Fibroblast of the conjunctiva (primary cell): ENCODE measurements at regions not wholly inside any gene's neighbourhood (a gene's known extent, or its start where the extent isn't known, plus 50 kb on each side); places are given as distances from the start of the nearest gene placed in this dataset.

Experiments
- DNase-seq: peaks from one replicate; pipeline ENCODE4 v3.0.0-alpha.2; 2010; ENCODE audit warnings: low read depth

DNA sequence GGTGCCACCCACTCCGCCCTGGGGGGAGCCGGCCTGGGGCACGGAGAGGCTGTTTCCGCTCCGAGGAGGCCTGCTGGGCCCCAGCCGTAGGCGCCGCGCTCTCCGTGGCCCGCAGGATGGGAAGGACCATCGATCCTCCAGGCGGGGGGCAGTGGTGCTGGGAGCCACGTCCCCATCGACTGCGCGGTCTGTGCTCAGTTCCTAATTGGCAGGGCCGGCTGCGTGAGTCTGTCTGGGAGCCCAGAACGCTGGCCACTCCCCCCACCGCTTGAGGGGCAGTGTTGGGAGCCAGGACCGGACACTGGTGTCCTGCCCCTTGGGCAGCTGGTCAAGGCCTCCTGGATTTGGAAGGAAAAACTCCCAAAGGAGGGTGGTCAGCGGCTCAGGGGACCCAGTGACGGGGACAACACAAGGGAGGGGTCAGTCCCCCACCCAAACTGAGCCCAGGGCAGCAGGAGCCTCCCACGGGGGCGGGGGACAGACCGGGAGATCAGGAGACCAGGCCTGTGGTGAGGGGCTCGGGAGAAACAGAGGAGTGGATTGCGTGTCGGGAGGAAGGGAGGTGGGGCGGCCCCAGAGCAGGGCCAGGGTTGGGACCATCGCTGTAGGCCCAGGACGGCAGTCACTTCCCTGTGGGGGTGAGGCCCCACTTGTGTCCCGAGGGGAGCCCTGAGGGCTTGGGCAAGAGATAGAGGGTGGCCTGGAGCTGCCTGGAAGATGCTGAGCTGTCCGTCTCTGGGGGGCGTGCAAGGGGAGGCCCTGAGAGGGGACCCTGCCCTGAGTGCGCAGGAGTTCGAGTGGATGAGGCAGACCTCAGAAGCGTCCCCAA is 89.0 kb downstream of the UNCX start:
- DNase-seq, result no peak

DNA sequence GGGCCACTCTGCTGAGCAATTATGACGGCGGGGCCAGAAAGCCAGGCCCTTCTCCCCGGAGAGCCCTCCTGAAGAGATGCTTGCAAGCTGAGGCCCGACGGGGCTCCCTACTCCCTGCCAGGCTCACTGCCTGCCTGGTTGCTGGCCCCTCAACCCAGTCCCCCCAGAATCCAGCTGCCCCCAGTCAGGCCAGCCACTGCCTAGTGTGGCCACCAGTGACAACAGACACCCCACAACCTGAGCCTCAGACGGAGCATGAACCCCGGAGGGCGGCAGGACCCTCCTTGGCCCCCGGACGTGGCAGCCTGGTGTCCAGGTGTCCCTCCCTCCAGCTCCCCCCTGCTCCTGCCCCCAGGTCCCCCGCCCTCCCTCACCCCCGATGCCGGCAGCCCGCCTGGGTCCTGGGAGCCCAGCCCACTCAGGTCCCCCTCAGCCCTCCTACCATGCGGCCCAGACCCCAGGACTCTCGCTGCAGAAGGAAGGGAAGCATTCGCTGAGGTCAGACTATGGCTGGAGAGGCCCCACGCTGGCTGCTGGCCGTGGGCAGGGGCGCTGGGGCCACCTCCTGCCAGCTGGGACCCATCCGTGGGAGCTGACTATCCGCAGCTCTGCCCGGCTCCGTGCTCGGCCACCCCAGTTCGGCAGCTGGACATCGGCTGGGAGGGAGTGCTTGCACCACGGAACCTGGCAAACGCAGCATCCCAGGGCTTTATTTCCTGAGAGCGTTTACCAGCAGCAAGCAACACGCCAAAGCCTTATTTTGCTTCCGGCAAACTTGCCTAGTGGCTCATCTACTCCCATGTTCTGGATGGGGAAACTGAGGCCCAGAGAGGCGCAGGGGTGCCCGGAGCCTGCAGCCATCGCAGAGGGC is 89.8 kb downstream of the UNCX start:
- DNase-seq, result no peak

DNA sequence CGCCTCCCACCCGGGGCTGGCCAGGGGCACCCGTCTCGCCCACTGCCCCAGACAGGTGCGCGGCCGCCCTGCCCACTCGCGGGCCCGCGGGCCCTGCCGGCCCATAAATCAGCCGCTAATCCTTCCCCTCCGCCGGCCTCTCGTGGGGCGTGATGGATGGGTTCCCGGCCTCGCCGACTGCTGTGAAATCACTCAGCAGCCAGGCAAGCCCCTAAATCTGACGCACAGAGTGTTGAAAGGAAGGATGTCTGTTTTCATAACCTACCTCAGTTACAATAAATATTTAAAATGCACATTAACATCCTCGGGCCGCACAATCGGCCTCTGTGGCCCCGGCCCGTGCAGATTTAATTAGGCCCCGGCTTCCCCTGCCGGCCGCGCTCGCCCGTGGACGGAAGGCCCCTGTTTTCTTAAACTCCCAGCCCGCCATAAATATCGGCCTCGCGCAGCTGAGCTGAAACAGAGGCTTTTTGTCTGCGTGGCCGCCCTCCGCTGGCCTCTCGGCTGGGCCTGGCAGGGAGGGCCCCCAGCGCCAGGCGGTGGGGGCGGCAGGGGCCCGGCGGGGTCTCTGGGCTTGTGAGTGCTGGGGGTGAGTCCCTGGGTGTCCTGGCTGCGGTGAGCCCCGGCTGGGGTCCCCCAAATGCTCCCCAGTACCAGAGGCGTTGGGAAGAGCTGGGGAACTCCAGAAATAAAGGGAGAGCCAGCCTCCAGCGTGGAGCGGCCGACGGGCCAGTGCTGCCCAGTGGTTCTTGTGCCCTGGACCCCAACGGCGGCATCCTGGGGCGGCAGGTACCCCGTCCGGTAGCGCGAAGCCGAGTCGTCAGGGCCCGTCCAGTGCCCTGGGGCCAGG is 90.7 kb downstream of the UNCX start:
- DNase-seq, result no peak

DNA sequence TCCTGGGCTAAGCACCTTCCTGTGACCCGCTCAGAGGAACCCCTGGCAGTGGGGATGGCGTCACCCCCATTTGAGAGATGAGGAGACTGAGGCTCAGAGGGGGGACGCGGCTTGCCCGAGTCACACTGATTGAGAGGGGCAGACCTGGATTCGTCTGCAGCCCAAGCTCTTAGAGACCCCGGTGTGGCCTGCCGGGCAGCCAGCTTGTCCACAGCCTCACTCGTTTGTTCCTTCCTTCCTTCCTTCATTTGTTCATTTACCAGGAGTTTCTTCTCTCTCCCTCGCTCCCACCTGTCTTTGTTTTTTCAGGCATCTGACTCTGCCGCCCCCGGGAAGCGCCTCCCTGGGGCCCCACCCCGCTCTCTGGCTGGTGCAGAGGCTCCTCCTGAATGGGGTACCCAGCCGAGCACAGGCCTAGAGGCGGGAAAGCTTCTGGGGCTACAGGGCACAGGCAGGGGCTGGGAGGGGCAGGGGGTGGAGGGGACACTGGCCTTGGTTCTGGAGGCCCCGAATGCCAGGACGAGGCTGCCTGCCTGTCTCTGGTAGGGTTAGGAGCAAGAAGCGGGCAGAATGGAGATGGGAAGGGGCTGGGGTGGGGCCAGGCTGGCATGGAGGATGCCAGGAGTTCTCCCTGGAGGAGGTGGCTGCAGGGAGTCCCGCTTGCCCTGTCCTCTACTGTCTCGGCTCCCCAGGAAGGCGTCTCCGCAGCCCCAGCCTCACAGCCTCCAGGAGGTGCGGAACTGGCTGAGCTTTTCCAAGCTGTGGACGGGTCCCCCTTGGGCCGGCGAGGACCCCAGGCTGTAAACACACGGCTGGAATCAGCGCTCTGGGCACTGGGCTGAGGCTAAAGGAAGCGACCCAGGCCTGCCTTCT is 91.6 kb downstream of the UNCX start:
- no peak for DNase-seq

DNA sequence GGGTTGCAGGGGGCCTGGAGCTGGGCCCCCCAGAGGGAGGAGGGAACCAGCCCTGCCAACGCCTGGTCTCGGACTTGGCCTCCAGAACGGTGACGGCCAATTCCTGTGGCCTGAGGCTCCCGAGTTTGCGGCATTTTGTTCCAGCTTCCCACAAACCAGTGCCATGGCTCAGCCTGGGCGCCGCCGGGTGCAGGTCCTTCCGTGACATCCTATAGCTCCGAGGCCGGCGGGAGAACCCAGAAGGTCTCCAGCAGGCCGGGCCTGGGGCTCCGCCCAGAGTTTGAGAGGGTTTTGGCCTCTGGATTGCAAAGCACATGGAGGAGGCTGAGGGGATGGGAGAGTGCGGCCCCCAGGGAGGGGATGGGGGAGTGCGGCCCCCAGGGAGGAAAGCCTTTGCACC is 92.6 kb downstream of the UNCX start:
- no peak for DNase-seq

DNA sequence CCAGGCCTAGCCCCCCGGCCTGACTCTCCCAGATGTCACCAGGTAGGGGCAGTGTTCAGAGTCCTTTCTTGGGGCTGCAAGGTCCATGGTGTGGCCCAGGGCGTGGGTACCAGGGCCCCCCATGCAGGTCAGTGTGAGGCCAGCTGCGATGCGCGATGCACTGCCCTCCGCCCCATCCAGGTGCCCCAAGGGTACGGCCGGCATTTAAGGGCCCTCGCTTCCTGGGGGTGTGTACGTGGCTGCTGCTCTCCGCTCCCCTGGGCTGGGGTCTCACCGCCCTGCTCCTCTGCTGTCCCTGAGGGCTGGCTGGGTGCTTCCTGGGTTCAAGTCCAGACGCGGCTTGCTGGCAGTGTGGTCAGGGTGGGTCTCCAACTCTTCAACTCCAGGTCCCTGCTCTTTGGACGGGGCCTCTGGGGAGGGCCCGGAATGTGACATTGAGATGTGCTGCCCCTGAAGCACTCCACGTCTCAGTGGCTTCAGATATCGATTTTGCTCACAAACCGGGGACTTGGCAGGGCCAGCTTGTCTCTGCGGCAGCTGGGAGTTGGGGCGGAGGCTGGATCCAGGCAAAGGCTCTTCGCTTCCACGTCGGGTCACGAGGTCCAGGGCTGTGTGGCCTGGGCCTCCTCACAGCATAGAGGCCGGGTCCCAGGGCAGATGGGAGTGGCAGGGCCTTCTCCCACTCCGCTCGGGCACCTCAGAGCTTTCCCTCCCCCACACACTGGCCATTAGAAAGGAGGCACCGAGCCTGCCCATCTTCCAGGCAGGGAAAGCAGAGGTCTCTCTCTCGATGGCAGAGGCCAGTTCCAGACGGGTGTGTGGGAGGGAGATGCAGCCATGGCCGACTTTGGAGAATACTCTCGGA is 93.2 kb downstream of the UNCX start:
- no peak for DNase-seq

DNA sequence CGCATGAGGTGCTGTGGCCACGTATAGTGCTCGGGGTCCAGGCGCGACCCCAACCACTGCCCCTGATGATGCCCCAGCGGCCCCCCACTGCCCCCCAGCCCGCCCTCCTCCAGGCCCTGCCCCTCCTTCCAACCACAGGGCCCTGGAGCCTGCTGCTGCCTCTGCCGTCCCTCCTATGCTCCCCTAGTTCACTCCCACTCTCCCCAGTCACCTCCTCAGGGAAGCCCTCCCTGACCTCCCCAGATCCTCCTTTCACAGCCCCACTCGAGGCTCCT is 93.8 kb downstream of the UNCX start:
- DNase-seq, result no peak

DNA sequence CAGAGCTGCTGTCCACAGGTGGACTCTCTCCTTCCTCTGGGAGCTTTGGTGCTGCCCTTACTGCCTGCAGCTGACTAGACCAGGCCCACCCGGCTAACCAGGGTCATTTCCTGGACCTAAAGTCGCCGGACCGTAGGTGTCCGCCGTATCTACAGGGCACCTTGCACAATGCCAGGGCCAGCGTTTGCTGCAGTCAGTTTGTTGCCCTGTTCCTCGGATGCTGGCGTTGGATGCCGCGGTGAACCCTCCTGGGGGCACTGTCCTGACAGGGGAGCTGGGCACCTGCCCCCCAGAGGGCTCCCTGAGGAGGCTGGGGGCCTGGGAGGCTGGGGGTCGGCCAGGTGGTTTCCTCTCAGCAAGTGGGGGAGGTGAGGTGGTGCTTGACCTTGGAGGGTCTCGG is 96.6 kb downstream of the UNCX start:
- no peak for DNase-seq

DNA sequence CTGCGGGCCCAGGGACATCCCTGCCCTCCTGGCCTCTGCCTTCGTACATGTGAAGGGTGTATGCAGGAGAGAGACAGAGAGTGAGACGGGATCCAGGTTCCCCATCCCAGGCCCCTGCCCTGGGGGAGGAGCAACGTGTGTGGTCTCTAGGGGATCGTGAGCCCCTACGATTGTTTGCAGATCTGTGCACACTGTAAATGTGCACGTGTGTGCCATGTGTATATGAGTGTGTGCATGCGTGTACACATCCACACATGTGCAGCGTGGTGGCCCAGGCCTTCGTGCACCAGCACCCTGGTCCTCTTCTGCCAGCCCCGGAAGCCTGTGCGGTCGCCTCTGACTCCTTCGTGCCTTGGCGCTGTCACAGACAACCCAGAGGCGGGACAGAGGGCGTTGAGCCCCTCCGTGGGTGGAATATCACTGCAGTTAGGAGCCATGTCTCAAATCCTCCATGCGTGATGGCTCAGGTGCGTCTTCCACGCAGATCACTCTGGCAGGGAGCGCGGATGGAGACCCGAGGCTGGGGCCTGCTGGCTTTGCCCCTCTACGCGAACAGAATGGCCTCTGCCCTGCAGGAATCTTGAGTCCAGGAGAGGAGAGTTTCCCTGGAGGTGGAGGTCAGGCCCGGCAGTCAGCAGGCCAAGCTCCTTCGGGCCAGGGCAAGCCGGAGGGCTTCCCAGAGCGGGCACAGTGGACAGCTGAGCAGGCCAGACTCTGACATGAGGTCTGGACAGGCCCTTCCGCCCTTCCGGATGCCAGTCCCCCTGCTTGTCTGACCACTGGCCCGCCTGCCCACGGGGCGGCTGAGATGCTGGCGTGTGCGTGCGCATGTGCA is 97.5 kb downstream of the UNCX start:
- DNase-seq, result no peak

DNA sequence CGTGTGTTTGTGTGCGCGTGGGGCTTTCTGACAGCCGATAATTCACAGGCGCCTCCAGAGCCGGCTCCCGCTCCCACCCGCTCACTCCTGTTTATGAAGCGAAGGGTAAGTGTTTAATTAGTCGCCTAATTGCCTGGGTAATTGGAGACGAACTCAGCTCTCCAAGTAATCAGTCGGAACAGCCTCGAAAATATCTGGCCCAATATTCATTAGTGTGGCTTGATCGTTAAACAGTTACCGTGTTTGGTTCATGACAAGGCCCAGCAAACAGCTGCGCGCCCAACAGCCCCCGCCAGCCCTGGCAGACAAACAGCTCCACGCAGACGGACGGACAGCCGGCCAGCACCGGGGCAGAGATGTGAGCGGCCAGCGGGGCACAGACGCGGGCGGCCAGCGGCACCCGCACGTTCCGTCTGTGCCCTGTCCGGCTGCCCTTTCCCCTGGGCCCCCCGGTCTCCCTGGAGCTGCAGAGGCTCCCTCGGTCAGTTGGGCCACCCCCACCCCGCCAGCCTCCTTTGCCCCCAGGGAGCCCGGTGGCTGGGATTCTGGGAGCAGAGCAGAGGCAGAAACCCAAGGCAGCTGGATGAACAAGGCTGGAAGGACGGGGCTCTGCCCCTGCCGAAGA is 98.2 kb downstream of the UNCX start:
- no peak for DNase-seq

DNA sequence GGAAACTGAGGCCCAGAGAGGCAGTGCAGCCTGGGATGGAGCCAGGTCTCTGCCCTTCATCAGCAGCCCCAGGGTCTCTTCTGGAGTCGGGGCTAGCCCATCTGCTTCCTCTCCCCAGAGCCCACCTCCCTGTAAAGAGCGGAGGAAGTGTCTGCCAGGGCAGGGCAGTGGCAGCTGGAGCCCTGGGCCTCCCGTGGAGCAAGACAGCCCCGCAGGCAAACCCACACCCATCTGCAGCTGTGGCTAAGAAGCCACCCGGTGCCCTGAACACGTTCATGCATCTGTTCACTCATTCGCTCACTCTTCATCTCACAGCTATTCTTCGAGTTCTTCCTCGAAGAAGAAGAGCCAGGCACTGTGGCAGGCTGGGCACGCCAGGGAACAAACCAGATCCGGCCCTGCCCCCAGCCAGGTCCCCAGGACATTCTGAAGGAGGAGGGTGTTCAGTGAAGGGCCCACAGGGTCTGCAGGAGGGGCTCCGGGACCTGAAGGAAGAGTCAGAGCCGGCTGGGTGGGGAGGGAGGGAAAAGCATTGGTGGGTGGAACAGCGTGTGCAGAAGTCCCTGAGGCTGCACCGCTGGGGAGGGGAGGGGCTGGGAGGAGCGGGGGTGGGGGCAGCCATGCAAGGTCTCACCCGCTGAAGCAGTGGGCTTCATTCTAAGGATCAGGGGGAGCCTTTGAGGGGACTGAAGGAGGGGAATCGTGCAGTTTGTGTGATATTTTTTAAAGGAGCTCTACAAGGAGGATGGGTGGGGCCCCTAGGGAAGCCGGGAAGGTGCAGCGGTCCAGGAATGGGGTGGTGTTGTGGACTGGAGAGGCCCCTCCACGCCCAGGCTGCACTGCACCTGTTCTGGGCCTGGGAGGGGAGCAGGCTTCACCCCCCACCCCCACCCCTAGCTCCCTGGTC is 99.1 kb downstream of the UNCX start:
- no peak for DNase-seq

DNA sequence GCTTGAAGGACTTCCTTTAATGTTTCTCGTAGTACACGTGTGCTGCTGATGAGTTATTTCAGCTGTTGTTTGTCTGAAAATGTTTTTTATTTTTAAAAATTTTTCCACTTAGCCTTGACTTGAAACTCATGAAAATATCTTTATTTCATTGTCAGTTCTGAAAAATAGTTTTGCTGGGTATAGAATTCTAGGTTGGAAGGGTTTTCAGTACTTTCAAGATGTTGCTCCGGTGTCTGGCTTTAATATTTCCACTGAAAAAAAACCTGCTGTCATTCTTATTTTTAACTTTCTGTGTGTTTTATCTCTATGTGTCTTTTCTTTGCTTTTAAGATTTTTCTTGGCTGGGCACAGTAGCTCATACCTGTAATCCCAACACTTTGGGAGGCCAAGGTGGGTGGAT is 103.8 kb downstream of the UNCX start:
- no peak for DNase-seq

DNA sequence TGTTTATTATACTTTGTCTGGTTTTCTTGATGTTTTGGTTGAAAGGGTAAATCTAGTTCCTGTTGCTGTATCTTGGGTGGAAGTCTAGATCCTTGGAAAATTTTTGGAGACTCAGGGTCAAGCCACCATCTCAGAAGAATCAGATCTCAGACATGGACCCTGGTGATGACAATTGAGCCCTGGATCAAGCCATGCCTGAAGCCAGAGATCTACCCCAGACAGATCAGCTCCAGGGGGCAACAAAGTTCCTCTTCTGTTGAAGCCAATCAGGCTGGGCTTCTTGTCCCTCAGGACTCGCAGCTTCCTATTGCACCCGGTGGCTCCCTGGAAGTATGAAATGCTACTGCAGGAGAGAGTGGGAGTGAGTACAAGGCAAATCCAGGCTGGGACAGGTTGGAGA is 106.9 kb downstream of the UNCX start:
- DNase-seq, result no peak

DNA sequence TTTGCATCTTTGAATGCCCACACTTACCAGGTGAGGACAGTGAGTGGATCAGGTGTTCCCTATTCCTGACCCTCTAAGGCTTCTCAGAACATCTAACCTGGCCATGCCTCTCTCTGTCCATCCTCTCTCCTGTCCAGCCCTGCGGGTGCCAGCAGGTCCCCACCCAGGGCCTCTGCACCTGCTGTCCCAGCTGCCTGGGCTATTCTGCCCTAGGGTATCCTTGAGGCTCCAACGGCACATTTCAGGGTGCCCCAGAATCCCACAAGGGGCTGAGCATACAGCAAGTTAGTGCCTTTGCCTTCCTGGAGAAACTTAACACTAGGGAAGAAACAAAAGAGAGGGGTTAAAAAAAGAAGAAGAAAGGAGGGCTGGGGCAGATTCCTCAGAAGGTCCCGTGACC is 107.4 kb downstream of the UNCX start:
- DNase-seq, result no peak

DNA sequence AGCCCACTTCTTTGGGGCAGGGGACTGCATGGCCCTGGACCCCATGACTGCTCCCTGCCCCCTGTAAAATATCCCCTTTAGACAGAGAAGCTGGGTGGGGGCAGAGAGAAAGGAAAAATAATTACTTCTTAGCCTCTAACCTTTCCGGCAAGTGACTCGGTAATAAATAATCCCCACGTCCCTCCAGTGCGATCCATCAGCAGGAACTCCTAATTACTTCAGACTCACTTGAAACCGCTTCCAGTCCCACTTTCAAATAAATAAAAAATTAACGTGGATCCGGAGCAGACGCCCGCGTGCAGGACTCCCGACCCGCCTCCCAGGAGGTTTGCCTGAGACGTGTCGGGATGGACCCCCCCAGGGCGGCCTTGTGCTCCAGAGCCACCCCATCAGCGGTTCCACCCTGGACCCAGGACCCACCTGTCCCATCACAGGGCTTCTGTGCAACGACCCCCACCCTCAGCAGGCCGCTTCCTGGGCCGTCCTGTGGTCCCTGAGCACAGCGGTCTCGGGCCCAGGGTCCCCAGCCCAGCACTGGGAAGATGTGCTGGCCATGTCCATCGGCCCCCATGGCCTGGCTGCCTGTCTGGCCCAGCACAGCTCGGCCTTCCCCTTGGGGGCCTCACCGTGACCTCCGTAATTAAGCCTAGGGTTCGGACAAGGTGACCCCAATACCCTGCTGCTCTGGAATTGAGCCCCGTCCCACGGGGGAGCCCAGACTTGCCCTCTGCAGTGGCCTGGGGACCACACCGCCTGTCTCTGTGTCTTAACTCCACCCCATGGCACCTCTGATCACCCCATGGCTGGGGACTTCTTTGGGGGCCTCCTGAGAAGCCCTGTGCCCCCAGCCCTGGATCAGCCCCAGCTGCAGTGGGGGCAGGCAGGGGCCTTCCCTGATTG is 108.0 kb downstream of the UNCX start:
- no peak for DNase-seq

DNA sequence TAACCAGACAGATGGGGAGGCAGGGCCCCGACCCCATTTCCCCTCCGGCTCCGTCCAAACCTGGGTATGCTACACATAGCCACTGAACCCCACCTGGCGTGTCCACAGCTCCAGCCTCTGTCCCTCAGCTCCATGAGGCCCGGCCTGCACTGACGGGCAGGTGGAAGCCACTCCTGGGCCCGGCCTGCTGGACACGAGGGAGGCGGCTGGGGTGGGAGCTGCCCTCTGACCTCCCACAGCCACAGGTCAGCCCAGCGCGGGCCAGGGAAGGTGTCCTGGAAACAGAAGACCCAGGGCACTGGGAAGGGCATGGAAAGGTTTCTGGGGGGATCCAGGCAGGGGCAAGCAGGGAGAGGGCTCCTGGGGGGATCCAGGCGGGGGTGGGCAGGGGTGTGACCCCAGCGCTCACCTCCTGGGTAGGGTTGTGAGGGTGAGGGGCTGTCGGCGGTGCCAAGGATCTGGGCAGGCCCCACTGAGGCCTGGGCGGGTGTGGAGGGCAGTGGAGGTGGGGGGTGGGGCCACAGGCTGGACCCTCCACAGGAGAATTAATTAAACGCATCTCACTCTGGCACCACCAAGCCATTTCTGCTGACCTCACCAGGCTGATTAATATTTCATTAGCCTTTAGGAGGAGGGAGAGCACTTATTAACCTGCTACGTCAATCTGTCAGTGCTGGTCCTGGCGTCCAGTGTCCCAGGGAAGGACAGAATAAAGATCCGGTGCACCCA is 108.9 kb downstream of the UNCX start:
- no peak for DNase-seq
